ENCODE measurements at regions not wholly inside any gene's neighbourhood (a gene's known extent, or its start where the extent isn't known, plus 50 kb on each side); places are given as distances from the start of the nearest gene placed in this dataset.

GRCh38 chr12:4003576-4003975, 130.4 kb upstream of the PARP11 start:
- CTCF ChIA-PET: interaction anchor here (1.4 to 2.3 kb wide), 3 partner anchors 11 to 273 kb away, joined by 3 to 7 read pairs (median 4); no protein-coding TSS in a partner anchor
- POLR2A ChIA-PET: no interaction called here
- no peak for DNase-seq (ENCODE audit: extremely low spot score)
- no peak for TF ChIP-seq CTCF (IDR thresholded peaks at IDR 0.05; ENCODE audit: control extremely low read depth, extremely low read depth, low read depth, missing control alignments)

GRCh38 chr12:4002601-4003000, 129.4 kb upstream of the PARP11 start:
- ChIA-PET POLR2A (interaction anchor here (0.6 kb wide), 1 partner anchor 33 kb away, joined by 9 read pairs; no protein-coding TSS in a partner anchor), CTCF (interaction anchor here (1.4 to 2.3 kb wide), 3 partner anchors 10 to 274 kb away, joined by 3 to 7 read pairs (median 4); no protein-coding TSS in a partner anchor)
- TF ChIP-seq CTCF (IDR thresholded peaks at IDR 0.05; ENCODE audit: control extremely low read depth, extremely low read depth, low read depth, missing control alignments): no peak
- no peak for DNase-seq (ENCODE audit: extremely low spot score)

- DNase-seq (ENCODE audit: extremely low spot score): no peak
- no peak for TF ChIP-seq CTCF (IDR thresholded peaks at IDR 0.05; ENCODE audit: control extremely low read depth, extremely low read depth, low read depth, missing control alignments)
- ChIA-PET CTCF (interaction anchor here (1.2 to 1.5 kb wide), 2 partner anchors 10 to 701 kb away, joined by 3 to 5 read pairs; no protein-coding TSS in a partner anchor), POLR2A (no interaction called here)
These were observed 128.6 kb upstream of the PARP11 start for GRCh38 chr12:4001841-4002240.

GRCh38 chr12:4001031-4001430, 127.8 kb upstream of the PARP11 start:
- ChIA-PET POLR2A (no interaction called here), CTCF (interaction anchor here (1.2 to 10.9 kb wide), 4 partner anchors 9 to 701 kb away, joined by 3 to 128 read pairs (median 6); no protein-coding TSS in a partner anchor)
- no peak for TF ChIP-seq CTCF (IDR thresholded peaks at IDR 0.05; ENCODE audit: control extremely low read depth, extremely low read depth, low read depth, missing control alignments)
- no peak for DNase-seq (ENCODE audit: extremely low spot score)

- DNase-seq (ENCODE audit: extremely low spot score): no peak
- CTCF ChIA-PET: interaction anchor here (1.2 to 10.9 kb wide), 4 partner anchors 9 to 279 kb away, joined by 3 to 128 read pairs (median 6); no protein-coding TSS in a partner anchor
- POLR2A ChIA-PET: no interaction called here
- no peak for TF ChIP-seq CTCF (IDR thresholded peaks at IDR 0.05; ENCODE audit: control extremely low read depth, extremely low read depth, low read depth, missing control alignments)
These were observed 126.7 kb upstream of the PARP11 start for GRCh38 chr12:3999904-4000303.

GRCh38 chr12:3998968-3999792, 126.0 kb upstream of the PARP11 start:
- no peak for TF ChIP-seq CTCF (IDR thresholded peaks at IDR 0.05; ENCODE audit: control extremely low read depth, extremely low read depth, low read depth, missing control alignments)
- POLR2A ChIA-PET: no interaction called here
- DNase-seq (ENCODE audit: extremely low spot score): no peak
- CTCF ChIA-PET: interaction anchor here (1.2 to 10.9 kb wide), 8 partner anchors 9 to 280 kb away, joined by 3 to 128 read pairs (median 4); no protein-coding TSS in a partner anchor

All from GM10248 (cell line).